ENCODE measurements at regions not wholly inside any gene's neighbourhood (a gene's known extent, or its start where the extent isn't known, plus 50 kb on each side); places are given as distances from the start of the nearest gene placed in this dataset.
A peak's percentile ranks its signal among the peaks of the same experiment; 100 is the strongest.

DNA sequence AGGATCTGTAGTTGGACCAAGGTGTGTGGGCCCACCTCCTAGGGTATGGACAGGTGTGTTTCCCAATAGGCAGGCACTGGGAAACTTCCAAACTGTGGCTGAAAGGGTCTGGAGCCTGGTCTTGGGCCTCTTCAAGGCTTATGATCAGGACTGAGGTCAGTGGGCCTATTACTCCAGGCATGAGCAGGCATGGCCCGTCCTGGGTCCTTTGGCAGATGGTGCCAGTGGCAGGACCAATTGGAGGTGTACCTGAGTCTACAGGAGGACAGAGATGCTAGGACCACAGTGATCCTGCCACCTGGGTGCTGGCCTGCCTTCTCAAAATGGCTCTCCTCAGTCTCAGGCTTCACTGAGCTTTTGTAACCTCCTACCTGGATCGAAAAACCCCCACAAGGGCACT, 95.4 kb downstream of the RAB18 start:
- DNase-seq, result no peak

DNA sequence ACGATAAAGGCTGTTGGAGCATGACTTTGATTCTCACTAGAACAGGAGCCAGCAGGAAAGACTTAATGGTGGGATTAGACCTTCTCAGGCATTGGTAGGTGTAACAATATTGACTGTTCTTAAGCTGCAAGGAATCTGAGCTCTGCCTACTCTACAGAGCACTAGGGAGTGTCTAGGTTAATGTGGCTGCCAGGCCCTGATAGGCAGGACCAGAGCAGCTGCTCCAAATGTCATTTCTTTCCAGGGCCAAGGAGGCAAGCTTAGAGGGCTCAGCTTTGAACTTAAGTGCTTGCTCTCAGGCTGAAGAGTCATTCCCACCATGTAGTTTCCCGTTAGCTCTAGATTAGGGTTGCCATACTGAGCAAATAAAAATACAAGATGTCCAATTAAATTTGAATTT, 96.8 kb downstream of the RAB18 start:
- DNase-seq, result peak; percentile 91

DNA sequence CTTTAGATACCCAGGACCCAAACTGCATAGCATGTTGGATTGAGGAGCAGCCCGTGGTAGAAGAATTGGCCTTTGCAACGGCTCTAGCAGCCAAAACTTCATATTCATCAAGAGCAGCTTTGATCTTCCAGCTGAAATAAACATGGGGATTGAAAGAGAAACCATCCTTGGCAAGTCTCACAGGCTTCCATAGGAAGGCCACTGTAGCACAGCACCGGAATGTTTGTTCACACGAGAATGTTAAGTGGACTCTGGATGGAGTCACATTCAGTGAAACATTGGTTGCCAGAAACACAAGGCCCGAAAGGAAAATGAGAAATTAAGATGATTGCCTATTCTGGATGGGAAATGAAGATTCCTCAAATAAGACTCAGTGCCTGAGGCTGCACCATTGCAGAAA, 97.4 kb downstream of the RAB18 start:
- DNase-seq, result peak; percentile 86

- DNase-seq, result peak; percentile 40
Measured at GRCh38 chr10:27601946-27602538, 97.9 kb downstream of the RAB18 start.

DNA sequence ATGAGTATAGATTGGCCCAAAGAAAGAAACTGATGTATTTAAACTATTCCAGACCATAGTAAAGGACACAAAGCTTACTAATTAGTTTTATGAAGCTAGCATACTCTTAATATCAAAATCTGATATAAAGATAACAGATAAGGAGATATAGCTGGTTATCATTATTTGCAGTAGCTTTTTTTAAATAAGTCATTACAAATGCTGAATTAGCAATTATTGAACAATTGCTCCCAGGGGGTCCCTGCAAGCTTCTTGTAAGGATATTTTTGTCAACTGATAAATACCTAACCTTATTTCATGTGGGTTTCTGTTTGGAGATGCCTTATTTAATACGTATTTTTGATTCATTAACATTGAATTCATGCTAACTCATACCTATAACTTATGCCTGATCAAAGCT, 99.0 kb downstream of the RAB18 start:
- no peak for DNase-seq

DNA sequence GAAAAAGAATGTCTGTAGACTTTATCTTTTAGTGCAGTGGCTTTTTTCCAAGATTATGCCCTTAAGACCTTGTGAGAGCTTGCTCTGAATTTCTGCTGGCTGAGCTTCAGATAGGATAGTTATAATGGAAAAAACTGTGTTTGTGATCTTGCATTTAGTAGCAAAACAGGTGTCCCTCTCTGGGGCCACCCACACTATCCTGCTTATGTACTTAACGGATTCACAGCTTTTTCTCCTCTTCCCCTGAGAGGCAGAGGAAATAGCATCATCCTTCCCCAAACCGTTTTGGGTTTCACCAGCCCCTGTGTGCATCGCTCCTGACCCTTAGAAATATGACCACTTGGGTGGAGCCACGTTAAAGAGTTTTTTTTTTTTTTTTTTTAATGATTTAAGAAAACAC, 101.2 kb downstream of the RAB18 start:
- DNase-seq, result peak; percentile 39

- DNase-seq, result peak; percentile 24
Measured at GRCh38 chr10:27607591-27607990, 103.5 kb downstream of the RAB18 start.

DNA sequence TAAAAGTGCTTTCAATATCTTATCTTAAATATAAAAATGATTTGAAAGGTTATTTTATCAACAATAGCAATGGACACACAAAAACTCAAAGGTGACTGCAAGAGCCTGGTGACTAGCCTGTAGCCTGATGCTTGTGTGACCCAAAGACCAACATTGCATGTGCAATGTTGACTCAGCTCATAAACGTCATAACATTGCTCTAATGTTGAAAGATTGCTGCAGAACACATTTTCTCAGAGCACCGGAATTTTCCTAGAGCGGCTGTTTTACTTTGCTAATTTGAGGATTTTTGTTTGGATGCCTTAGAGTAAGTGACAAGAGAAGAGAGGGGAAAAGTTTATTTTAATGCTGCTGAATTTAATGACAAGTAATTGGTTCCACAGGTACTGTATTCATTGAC, 107.1 kb downstream of the RAB18 start:
- DNase-seq, result peak; percentile 32

DNA sequence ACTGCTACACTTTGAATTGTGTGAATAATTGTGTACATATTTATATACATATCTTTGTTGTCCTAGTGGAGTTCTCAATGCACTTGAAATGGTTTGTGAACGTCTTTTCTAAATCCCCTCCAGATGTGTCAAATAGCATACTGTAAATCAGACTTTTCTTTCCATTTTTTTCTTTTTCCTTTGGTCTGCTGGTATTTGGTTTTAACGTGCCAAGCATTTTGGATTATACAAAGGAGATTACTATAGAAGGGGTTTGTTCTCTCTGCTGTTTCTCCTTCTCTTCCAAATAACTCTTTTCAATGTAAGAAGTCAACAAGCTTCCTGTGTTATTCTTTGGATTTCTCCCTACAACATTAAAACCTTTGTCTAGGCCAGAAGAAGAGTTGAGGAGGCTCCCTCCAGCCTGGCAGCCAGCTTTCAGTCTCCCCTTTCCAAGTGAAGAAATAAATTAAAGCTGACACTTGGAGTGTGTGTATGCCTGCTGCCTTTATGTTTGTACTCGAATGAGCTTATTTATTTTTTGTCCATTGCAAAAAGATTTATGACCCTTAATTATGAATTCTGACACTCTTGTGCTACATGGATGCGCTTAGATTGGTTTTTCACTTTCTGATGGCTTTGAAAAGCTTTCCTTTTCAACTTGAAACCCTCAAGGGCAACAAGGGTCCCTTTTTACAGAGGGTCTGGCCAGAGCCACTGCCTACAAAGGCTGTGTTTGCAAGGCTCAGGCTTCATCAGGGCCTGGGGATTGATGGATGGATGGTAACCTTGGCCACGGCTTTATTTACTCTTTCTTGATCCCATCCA, 107.8 kb downstream of the RAB18 start:
- DNase-seq, result peak; percentile 62

GRCh38 chr10:27612551-27613035, 108.5 kb downstream of the RAB18 start:
- DNase-seq, result no peak

DNA sequence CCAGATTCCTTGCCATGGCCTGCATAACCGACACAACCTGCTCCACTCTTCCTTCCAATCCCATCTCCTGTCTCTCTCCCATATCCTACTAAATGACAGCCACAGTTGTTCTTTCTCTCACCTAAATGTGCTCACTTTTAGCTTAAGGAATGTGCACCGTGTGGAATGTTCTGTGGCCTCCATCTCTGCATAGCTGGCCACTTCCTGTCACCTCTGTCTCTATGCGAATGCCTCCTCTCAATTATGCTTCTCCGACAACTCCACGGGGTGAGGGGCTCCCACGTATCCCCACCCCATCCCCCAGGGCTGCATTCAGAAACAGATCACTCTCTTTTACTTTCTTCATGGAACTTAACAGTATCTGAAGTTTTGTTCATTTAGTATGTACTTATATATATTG, 110.7 kb downstream of the RAB18 start:
- no peak for DNase-seq

- no peak for DNase-seq
Measured at GRCh38 chr10:27618036-27618615, 114.0 kb downstream of the RAB18 start.

- peak; percentile 43 for DNase-seq
Measured at GRCh38 chr10:27618906-27619305, 114.8 kb downstream of the RAB18 start.

GRCh38 chr10:27619329-27619728, 115.2 kb downstream of the RAB18 start:
- DNase-seq, result no peak

DNA sequence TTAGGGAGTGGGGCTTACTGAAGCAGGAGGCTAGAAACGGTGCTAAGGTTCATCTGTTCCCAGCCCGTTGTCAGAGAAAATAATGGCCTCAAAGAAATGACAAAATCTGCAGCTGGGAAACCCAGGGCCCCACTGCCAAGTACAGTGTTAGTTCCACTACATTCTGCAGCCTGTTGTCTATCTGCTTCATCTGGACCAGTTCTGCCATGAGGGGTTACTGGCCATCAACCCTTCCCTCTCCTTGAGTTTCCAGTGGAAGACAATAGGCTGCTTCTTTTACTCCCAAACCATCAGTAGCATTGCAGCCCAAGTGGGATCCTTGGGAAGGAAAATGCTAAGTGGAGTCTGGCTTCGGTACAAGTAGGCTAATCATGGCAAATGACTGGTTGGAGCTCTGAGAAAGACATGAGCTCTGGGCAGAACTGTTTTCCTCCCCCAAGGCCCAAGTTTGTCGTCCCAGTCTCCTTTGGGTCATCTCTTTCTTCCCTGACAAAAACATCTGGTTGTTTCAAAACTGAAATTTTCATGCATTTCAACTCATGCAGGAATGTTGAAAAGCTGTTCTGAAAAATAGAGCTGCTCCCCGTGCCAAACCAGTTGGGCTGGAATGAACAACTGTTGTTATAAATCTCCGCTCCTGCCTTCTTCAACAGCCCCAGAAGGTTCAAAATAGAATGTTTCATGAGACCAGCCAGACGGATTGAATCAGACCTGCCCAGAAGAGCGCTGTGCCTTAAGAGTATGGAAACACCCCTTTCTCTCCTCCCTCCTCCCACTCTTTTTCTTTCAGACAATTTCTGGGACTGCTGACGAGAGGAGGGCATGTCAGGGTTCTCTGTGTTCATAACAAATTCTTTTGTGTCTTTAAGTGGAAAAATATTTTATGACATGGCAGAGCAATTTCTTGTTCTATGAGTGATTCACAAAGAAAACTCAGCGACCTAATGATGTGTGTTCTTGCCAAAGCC, 116.6 kb downstream of the RAB18 start:
- peak; percentile 96 for DNase-seq

GRCh38 chr10:27621461-27621860, 117.4 kb downstream of the RAB18 start:
- DNase-seq, result peak; percentile 43

- DNase-seq, result no peak
Measured at GRCh38 chr10:27622596-27622995, 118.5 kb downstream of the RAB18 start.
